ENCODE measurements at regions not wholly inside any gene's neighbourhood (a gene's known extent, or its start where the extent isn't known, plus 50 kb on each side); places are given as distances from the start of the nearest gene placed in this dataset.
A peak's percentile ranks its signal among the peaks of the same experiment; 100 is the strongest.
"Not testable (repeated sequence)": the region's sequence is repeated elsewhere in the genome, so short reads cannot be mapped to it uniquely, and the experiment has no call there.

DNA sequence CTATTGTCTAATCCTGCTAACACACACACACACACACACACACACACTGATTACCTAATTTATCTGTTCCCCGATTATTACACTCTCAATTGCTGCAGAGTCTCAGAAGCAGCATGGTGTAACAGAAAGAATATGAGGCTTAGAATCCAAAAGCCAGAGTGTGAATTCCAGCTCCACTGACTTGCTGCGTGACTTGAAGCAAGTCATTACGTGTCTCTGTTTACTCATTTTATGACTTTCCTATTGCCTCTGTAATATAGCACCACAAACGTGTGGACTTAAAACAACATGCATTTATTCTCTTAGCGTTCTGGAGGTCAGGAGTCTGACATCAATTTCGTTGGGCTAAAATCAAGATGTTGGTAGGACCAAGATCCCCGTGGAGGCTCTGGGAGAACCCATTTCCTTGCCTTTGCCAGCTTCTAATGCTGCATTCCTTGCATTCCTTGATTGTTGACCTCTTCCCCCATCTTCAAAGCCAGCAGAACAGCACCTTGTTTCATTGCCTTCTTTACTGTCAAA lies 55.9 kb upstream of the ATP5PO start:
- DNase-seq, result peak; percentile 13

DNA sequence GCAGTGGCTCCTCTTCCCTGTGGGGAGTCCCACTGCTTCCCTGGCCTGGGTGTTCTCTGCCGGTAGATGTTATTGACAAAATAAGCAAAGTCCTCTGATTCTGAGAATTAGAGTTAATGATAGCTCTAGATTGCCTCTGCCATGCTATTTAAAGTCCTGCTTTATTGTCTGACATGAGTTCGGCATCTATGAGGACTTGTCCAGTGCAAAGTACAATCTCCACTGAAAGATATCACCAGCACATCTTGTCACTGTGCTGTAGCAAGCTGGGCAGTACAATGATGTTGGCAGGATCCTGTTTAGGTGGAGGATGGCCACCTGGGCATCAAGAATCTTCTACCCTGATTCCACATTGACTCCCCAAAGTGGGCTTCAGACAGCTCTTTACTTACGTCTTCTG lies 54.0 kb upstream of the ATP5PO start:
- DNase-seq, result no peak

DNA sequence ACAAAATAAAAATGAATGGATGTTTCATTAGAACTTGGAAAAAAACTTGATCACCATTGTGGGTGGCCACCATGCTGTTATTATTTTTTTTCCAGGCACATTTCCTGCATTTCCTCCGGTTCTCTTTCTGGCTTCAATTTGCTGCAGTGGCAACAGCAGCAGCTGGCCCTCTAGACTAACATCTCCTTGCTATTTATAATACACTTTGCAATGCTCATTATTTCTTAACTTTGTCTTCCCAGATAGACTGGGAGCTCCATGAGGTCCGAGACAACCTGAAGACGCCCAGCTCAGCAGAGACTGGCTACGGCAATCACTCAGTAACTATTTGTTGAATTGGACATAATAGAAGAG lies 53.4 kb upstream of the ATP5PO start:
- no peak for DNase-seq

DNA sequence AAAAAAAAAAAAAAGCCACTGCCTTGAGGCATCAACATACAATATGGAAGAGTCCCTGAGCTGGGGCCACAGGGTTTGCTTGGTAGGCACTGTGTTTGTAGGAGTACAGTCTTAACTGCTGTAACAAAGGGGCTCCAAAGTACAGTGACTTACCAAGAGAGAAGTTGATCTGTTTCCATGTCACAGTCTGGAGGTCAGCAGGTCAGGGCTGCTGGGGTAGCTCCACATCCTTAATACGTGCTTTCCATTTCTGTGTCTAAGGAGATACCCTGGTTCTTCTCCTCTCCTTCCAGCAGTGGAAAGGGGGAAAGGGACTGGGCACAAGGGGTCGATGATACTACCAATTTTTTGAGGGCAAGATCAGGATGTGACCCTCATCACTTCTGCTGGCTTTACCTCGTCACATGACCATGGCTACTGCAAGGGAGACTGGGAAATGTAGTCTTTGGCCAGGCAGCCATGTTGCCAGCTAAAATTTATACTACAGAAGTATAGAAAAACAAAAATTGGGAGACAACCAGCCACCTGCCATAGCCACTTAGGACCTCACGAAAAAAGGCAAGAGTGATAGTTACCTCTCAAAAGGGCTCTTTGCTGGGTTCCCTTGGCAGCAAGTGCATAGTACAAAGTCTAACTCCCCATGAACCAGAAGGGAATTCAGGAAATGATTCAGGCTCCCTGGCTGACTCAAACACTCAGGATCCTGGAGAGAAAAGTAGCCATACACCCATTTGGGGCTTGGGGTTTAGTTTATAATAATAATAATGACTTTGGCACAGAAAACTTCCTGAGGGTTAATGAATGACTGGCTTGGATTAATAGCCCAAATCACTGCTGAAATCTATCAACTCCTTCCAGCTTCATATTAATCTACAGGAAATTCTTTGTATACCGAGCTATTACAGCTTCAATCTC lies 52.7 kb upstream of the ATP5PO start:
- DNase-seq, result no peak

DNA sequence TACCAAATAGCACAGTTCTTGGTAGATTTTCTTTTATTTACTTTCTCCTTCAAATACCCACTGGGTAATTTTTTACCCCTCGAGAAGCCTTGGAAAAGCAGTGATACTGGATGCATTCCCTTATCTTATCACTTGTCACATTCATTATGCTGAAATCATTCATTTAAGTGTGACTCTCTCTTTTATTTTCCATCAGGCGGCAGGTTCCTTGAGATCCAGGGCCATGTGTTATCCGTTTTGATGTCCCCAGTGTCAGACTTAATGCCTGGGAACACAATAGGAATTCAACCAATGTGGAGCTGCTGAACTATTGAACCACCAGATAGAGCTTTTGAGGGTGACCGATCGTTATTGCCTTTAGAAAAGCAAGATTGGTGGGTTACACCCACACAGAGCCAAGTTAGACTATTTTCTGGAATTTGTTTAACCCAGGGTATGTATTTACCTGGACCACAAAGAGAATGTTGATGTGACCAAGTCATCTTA lies 51.5 kb upstream of the ATP5PO start:
- no peak for DNase-seq

DNA sequence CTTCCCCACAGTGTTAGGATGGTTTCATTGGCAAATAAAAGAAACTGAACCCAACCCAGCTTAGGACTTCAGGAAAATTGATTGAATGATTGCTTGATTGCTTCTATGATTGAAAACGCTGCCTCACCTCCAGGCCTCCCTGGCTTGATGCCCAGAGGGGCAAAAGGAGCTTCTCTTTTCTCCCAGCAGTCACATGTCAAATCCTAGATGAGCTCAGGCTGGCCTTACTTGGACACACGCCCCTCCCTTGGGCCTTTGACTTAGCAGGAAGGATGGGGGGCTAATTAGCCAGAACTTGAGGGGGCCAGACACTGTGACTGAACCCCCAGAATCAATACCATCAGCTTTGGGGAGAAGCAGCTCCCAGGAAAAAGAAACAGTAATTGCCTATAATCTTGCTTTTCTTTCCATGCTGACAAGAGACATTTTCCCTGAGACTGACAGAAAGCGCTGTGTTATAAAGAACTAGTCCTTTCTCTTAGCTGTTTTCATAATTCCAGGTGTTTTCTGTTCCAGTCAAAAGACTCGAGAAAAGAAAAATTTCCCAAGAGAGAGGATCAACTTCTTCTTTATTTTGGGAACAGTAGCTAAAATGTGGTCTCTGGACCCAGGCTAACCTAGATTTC lies 50.8 kb upstream of the ATP5PO start:
- no peak for DNase-seq

DNA sequence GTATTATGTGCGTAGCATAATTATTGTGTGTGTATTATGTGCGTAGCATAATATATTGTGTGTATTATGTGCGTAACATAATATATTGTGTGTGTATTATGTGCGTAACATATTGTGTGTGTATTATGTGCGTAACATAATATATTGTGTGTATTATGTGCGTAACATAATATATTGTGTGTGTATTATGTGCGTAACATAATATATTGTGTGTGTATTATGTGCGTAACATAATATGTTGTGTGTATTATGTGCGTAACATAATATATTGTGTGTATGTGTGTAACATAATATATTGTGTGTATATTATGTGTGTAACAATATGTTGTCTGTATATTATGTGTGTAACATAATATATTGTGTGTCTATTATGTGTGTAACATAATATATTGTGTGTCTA lies 50.1 kb upstream of the ATP5PO start:
- not testable (repeated sequence) for DNase-seq
